ENCODE measurements at regions not wholly inside any gene's neighbourhood (a gene's known extent, or its start where the extent isn't known, plus 50 kb on each side); places are given as distances from the start of the nearest gene placed in this dataset.

DNA sequence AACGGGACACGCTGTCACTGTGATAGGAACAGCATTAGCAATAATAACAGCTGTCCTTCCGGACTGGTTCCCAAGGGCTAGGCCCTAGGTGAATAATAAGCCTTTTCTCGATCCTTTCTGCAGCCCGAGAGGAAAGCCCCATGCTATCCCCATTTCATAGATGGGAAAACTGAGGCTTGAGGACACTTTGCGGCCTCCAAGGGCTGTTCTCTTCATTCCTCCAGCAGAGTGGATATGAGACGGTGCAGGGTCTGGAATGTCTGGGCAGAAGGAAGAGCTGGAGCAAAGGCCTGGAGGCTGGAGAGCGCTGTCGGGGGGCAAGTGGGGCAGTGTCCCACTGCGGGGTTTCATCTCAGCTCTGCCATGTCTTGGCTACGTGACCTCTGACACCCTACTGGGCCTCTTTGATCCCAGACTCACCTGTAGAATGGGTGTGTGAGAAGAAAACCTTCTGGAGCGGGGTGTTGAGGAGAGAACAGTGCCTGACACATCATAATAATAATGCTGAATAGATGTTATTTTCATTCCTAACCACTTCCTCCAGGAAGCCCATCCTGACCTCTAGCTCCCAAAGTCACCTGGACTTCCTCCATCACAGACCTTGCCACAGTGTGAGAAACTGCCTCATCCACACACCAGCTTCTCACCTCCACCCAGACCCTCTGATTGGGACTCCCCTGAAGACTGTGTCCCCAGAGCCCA is 74.8 kb downstream of the CEBPB start:
- Histone ChIP-seq H3K27ac (peak overlapping the region; percentile 84), H3K27me3 (ENCODE audit: insufficient read depth, low read depth) (no peaks in the 10 kb centered on the region), H3K4me3 (no peak overlapping the region), H3K9me3 (ENCODE audit: insufficient read depth, low read depth) (no peaks in the 10 kb centered on the region), H3K4me2 (no peak overlapping the region), H3K36me3 (ENCODE audit: low read depth) (no peaks in the 10 kb centered on the region), H3K4me1 (replicated peaks; ENCODE audit: insufficient read depth) (peaks cover 60% of the 10 kb centered on the region), H2AFZ (no peak overlapping the region), H4K20me1 (ENCODE audit: insufficient read depth) (no peaks in the 10 kb centered on the region), H3K79me2 (ENCODE audit: low read depth) (no peaks in the 10 kb centered on the region), H3F3A (ENCODE audit: insufficient read depth, low read depth) (peaks cover 57% of the 10 kb centered on the region), H3K9me2 (ENCODE audit: insufficient read depth) (no peaks in the 10 kb centered on the region)
- BruUV-seq (replicated peaks): no TSS peak
- POLR2A ChIA-PET (ENCODE audit: unreplicated experiment): no interaction called here
- no peak for DNase-seq
- intact Hi-C loops (cut with micrococcal nuclease; ENCODE audit: unreplicated experiment): loop anchor here (5.0 kb wide), 1 partner anchor 197 kb away; no protein-coding TSS in a partner anchor
- no peak for TF ChIP-seq EZH2 (IDR thresholded peaks at IDR 0.05; ENCODE audit: low read depth)
- TF ChIP-seq, protein P1, sequence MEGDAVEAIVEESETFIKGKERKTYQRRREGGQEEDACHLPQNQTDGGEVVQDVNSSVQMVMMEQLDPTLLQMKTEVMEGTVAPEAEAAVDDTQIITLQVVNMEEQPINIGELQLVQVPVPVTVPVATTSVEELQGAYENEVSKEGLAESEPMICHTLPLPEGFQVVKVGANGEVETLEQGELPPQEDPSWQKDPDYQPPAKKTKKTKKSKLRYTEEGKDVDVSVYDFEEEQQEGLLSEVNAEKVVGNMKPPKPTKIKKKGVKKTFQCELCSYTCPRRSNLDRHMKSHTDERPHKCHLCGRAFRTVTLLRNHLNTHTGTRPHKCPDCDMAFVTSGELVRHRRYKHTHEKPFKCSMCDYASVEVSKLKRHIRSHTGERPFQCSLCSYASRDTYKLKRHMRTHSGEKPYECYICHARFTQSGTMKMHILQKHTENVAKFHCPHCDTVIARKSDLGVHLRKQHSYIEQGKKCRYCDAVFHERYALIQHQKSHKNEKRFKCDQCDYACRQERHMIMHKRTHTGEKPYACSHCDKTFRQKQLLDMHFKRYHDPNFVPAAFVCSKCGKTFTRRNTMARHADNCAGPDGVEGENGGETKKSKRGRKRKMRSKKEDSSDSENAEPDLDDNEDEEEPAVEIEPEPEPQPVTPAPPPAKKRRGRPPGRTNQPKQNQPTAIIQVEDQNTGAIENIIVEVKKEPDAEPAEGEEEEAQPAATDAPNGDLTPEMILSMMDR (conservative IDR thresholded peaks at IDR 0.05): no peak
- CTCF ChIA-PET: no interaction called here

DNA sequence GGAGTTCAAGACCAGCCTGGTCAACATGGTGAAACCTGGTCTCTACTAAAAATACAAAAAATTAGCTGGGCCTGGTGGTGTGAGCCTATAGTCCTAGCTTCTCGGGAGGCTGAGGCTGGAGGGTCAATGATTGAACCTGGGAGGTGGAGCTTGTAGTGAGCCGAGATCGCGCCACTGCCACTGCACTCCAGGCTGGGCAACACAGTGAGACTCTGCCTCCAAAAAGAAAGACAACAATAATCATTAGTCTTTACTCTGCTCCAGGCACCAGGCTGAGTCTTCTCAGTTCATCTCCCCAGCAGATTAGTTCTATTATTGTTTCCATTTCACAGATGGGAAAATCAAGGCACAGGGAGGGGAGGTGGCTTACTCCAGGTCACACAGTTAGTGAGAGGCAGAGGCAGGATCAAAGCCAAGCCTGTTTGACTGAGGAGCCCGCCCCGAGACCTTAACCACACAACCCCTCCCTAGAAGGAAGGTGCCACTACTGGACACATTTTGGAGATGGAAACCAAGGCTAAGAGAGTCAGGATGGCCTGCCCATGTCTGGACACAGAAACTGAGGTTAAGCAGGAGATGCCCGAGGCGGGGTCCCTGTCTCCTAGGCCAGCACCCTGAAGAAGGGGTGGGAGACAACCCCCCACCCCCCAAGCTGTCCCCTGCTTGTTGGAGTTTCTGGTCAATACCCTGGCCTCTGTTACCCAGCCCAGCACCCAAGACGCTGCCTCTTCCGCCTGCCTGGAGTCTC is 75.8 kb downstream of the CEBPB start:
- Histone ChIP-seq H3K27ac (peak overlapping the region; percentile 84), H2AFZ (no peak overlapping the region), H3K4me1 (replicated peaks; ENCODE audit: insufficient read depth) (peaks cover 49% of the 10 kb centered on the region), H4K20me1 (ENCODE audit: insufficient read depth) (no peaks in the 10 kb centered on the region), H3K9me2 (ENCODE audit: insufficient read depth) (no peaks in the 10 kb centered on the region), H3K4me2 (peak overlapping the region; percentile 59), H3K4me3 (no peak overlapping the region), H3F3A (ENCODE audit: insufficient read depth, low read depth) (peaks cover 46% of the 10 kb centered on the region), H3K36me3 (ENCODE audit: low read depth) (no peaks in the 10 kb centered on the region), H3K27me3 (ENCODE audit: insufficient read depth, low read depth) (no peaks in the 10 kb centered on the region), H3K9me3 (ENCODE audit: insufficient read depth, low read depth) (no peaks in the 10 kb centered on the region), H3K79me2 (ENCODE audit: low read depth) (no peaks in the 10 kb centered on the region)
- intact Hi-C loops (cut with micrococcal nuclease; ENCODE audit: unreplicated experiment): loop anchor here (1.0 to 5.0 kb wide), 3 partner anchors 18 to 196 kb away; partner anchors contain the start of gene CEBPB
- no peak for DNase-seq
- TF ChIP-seq, protein P1 (conservative IDR thresholded peaks at IDR 0.05): no peak
- no peak for TF ChIP-seq EZH2 (IDR thresholded peaks at IDR 0.05; ENCODE audit: low read depth)
- ChIA-PET CTCF (interaction anchor here (0.6 kb wide), 1 partner anchor 483 kb away, joined by 5 read pairs; no protein-coding TSS in a partner anchor), POLR2A (ENCODE audit: unreplicated experiment) (no interaction called here)
- no TSS peak for BruUV-seq (replicated peaks)

DNA sequence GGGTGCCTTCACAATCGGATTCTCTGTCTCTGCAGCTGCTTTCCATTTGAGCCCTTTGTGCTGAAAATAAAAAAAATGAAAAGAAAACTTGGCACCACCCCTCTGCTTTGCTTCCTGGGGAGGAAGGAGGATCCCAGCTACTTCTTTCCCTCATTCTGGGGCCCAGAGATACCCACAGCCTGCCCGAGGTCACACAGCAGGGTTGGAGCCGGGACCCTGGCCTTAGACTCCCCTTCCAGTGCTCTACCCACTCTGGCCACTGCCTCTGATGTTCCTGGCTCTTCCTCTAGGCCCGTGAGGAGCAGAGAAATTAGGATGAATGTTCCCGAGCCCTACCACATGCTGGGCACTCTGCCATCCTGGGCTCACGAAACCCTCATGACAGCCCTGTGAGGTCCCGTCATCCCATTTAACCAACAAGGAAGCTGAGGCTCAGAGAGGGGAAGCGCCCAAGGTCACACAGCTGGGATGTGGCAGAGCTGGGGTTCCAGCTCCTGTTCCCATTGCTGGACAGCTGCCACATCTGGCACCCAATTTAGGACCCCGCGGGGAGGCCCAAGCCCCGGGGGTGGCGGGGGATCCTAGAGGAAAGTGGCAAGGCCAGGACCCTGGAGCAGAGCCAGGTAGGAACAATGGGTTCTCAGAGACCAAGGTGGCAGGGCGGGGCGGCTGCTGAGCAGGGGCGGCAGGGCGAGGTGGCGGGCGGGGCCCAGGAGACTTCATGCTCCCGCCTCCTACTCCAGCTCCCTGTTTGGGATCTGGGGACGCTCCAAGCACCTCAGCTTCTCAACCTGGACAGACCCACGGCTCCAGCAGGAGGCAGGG is 76.6 kb downstream of the CEBPB start:
- peak; percentile 90 to 93 for DNase-seq
- Histone ChIP-seq H3K4me3 (no peak overlapping the region; the same call in 1 of the 2 replicates), H2AFZ (peak overlapping the region; percentile 54), H3K79me2 (ENCODE audit: low read depth) (no peaks in the 10 kb centered on the region), H3K9me3 (ENCODE audit: insufficient read depth, low read depth) (no peaks in the 10 kb centered on the region), H3F3A (ENCODE audit: insufficient read depth, low read depth) (peaks cover 43% of the 10 kb centered on the region), H3K9me2 (ENCODE audit: insufficient read depth) (no peaks in the 10 kb centered on the region), H3K36me3 (ENCODE audit: low read depth) (no peaks in the 10 kb centered on the region), H4K20me1 (ENCODE audit: insufficient read depth) (no peaks in the 10 kb centered on the region), H3K4me2 (peak overlapping the region; percentile 59), H3K4me1 (replicated peaks; ENCODE audit: insufficient read depth) (peaks cover 45% of the 10 kb centered on the region), H3K27ac (peak overlapping the region; percentile 84), H3K27me3 (ENCODE audit: insufficient read depth, low read depth) (no peaks in the 10 kb centered on the region)
- intact Hi-C loops (cut with micrococcal nuclease; ENCODE audit: unreplicated experiment): loop anchor here (1.0 to 5.0 kb wide), 3 partner anchors 18 to 195 kb away; partner anchors contain the start of gene CEBPB
- ChIA-PET CTCF (interaction anchor here (0.6 kb wide), 3 partner anchors 80 to 482 kb away, joined by 3 to 6 read pairs (median 5); no protein-coding TSS in a partner anchor), POLR2A (ENCODE audit: unreplicated experiment) (interaction anchor here (0.6 to 0.7 kb wide), 2 partner anchors 26 to 378 kb away, joined by 3 read pairs; no protein-coding TSS in a partner anchor)
- TF ChIP-seq EZH2 (IDR thresholded peaks at IDR 0.05; ENCODE audit: low read depth): no peak
- TF ChIP-seq, protein P1 (conservative IDR thresholded peaks at IDR 0.05): peak; percentile 52; the same call in 1 of the 2 replicates
- BruUV-seq (replicated peaks): TSS peak; percentile 16

Data from PC-9 (cell line).